ENCODE measurements at regions not wholly inside any gene's neighbourhood (a gene's known extent, or its start where the extent isn't known, plus 50 kb on each side); places are given as distances from the start of the nearest gene placed in this dataset.

- H3K4me3 ChIP-seq: no peak overlapping the region
- no peak overlapping the region for H3K27ac ChIP-seq
- no peaks in the 10 kb centered on the region for H3K27me3 ChIP-seq
- no peak for DNase-seq
- intact Hi-C loops (cut with DNase I; ENCODE audit: low total_unique reads): no loop called here
- no peaks in the 10 kb centered on the region for H3K9me3 ChIP-seq
- no peak for TF ChIP-seq CTCF (IDR thresholded peaks at IDR 0.05)
- H3K36me3 ChIP-seq: no peaks in the 10 kb centered on the region
- no peaks in the 10 kb centered on the region for H3K4me1 ChIP-seq
Measured at GRCh38 chr13:60331249-60332012, 65.6 kb upstream of the TDRD3 start.

GRCh38 chr13:60332682-60333081 lies 64.3 kb upstream of the TDRD3 start:
- no peaks in the 10 kb centered on the region for H3K9me3 ChIP-seq
- H3K36me3 ChIP-seq: no peaks in the 10 kb centered on the region
- intact Hi-C loops (cut with DNase I; ENCODE audit: low total_unique reads): no loop called here
- TF ChIP-seq CTCF (IDR thresholded peaks at IDR 0.05): no peak
- no peaks in the 10 kb centered on the region for H3K4me1 ChIP-seq
- DNase-seq: no peak
- no peak overlapping the region for H3K4me3 ChIP-seq
- no peak overlapping the region for H3K27ac ChIP-seq
- H3K27me3 ChIP-seq: no peaks in the 10 kb centered on the region

DNA sequence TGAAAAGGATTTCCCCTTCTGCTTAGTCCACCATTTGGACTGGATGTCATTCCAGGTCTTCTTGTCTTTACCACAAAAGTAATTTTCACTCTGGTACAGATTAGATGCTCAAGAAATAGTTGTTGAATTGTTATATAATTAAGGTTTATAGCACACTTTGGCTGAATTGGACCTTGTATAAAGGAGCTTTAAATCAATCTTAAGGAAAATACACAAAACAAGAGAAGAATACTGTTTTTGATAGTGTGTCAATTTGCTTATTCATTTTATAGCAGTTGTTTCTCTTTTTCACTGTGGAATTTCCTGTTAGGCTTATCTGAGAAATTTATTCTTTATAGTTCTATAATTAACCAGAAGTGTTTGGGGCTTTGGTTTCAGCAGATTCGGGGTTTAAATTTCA lies 62.7 kb upstream of the TDRD3 start:
- intact Hi-C loops (cut with DNase I; ENCODE audit: low total_unique reads): no loop called here
- no peak for TF ChIP-seq CTCF (IDR thresholded peaks at IDR 0.05)
- no peak for DNase-seq
- no peak overlapping the region for H3K4me3 ChIP-seq
- no peaks in the 10 kb centered on the region for H3K4me1 ChIP-seq
- H3K27me3 ChIP-seq: no peaks in the 10 kb centered on the region
- no peak overlapping the region for H3K27ac ChIP-seq
- no peaks in the 10 kb centered on the region for H3K36me3 ChIP-seq
- no peaks in the 10 kb centered on the region for H3K9me3 ChIP-seq

DNA sequence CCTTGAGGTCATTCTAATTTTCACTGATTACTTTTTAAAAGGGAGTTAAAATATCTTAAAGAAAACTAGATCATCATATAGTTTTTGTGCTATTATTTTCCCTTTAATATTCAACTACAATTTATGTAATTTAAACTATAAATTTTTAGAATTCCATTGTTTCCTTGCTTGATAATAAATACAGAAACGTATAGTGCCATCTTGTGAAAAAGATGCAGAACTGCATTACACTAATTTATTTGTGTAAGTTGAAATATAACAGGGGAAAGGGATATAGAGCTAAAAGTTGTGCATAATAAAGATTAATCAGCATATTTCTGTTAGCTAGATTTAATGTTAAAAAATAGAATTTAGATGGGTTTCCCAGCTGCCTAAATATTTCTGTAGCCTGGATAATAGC lies 61.5 kb upstream of the TDRD3 start:
- intact Hi-C loops (cut with DNase I; ENCODE audit: low total_unique reads): no loop called here
- Histone ChIP-seq H3K9me3 (no peaks in the 10 kb centered on the region), H3K36me3 (no peaks in the 10 kb centered on the region), H3K4me3 (no peak overlapping the region), H3K4me1 (no peaks in the 10 kb centered on the region), H3K27me3 (no peaks in the 10 kb centered on the region), H3K27ac (no peak overlapping the region)
- TF ChIP-seq CTCF (IDR thresholded peaks at IDR 0.05): peak; percentile 34 to 46
- no peak for DNase-seq

DNA sequence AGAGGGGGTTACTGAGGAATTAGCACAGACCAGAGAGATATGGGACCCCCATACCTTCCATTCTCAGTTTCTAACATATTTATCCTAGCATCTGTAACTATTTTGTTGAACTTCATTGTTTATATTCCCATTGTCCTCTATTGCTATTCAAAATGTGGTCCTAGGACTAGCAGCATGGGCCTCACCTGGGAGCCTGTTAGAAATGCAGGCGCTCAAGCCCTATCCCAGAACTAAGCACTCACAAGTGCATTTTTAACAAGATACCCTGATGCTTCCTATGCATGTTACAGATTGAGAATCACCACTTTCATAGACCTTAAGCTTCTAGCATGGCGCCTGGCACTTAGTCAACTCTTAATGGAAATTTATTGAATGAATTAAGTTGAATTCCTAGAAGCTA lies 58.3 kb upstream of the TDRD3 start:
- H3K36me3 ChIP-seq: no peaks in the 10 kb centered on the region
- no peaks in the 10 kb centered on the region for H3K27me3 ChIP-seq
- no peak for DNase-seq
- no peak overlapping the region for H3K27ac ChIP-seq
- intact Hi-C loops (cut with DNase I; ENCODE audit: low total_unique reads): no loop called here
- no peaks in the 10 kb centered on the region for H3K4me1 ChIP-seq
- no peaks in the 10 kb centered on the region for H3K9me3 ChIP-seq
- no peak for TF ChIP-seq CTCF (IDR thresholded peaks at IDR 0.05)
- no peak overlapping the region for H3K4me3 ChIP-seq

DNA sequence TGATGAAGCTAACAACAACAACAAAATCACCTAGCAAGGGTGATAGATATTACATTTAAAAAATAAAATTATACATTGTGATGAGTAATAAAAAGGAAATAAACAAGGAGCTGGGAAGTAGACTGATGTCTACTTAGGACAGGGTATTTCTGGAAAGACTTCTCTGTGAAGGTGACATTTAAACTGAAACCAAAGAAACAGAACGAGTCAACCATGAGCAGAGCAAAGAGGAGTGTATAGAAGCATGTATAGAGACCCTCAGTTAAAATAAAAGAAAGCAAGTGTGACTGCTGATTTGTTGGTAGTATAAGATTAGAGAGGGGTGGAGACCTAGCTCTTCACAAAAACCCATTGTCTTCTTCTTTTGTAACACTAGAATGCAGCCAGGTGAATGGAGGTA lies 53.0 kb upstream of the TDRD3 start:
- Histone ChIP-seq H3K27me3 (no peaks in the 10 kb centered on the region), H3K36me3 (no peaks in the 10 kb centered on the region), H3K27ac (no peak overlapping the region), H3K9me3 (no peaks in the 10 kb centered on the region), H3K4me3 (no peak overlapping the region), H3K4me1 (no peaks in the 10 kb centered on the region)
- TF ChIP-seq CTCF (IDR thresholded peaks at IDR 0.05): no peak
- no peak for DNase-seq
- intact Hi-C loops (cut with DNase I; ENCODE audit: low total_unique reads): no loop called here

All from tibial artery (tissue), 4 donors.